H9 (cell line): ENCODE measurements at regions not wholly inside any gene's neighbourhood (a gene's known extent, or its start where the extent isn't known, plus 50 kb on each side); places are given as distances from the start of the nearest gene placed in this dataset.

Experiments used
- DNase-seq: peaks from one replicate; pipeline ENCODE4 v3.0.0-alpha.2; 2017
- H2AFZ ChIP-seq: one replicate; pipeline ENCODE4 v1.6.1; 2013; ENCODE audit warnings: mild to moderate bottlenecking, low read length, control low read depth, moderate library complexity
- H2AK5ac ChIP-seq: 2 replicates; pipeline ENCODE4 v1.6.1; 2013; ENCODE audit warnings: low read length, control low read depth, mixed read lengths; ENCODE audit not compliant: insufficient read length
- H2BK120ac ChIP-seq: one replicate; pipeline ENCODE4 v1.6.1; 2013; ENCODE audit warnings: low read depth, mild to moderate bottlenecking, low read length, control low read depth, inconsistent platforms; ENCODE audit not compliant: poor library complexity, severe bottlenecking
- H2BK12ac ChIP-seq: 2 replicates; pipeline ENCODE4 v1.6.1; 2013; ENCODE audit warnings: low read length, control low read depth, mixed read lengths, low read depth; ENCODE audit not compliant: insufficient read length
- H2BK15ac ChIP-seq: 2 replicates; pipeline ENCODE4 v1.6.1; 2013; ENCODE audit warnings: low read depth, low read length, control low read depth
- H2BK20ac ChIP-seq: one replicate; pipeline ENCODE4 v1.6.1; 2013; ENCODE audit warnings: low read depth, mild to moderate bottlenecking, low read length, control low read depth, inconsistent platforms; ENCODE audit not compliant: poor library complexity, severe bottlenecking
- H2BK5ac ChIP-seq: 2 replicates; pipeline ENCODE4 v1.6.1; 2013; ENCODE audit warnings: low read length, control low read depth, mixed read lengths; ENCODE audit not compliant: insufficient read length
- H3K14ac ChIP-seq: 2 replicates; pipeline ENCODE4 v1.6.1; 2013; ENCODE audit warnings: low read length, control low read depth; ENCODE audit not compliant: insufficient read depth
- H3K18ac ChIP-seq: 2 replicates; pipeline ENCODE4 v1.6.1; 2013; ENCODE audit warnings: low read depth, mild to moderate bottlenecking, mixed read lengths, low read length, control low read depth; ENCODE audit not compliant: insufficient read length
- H3K23ac ChIP-seq: 2 replicates; pipeline ENCODE4 v1.6.1; 2013; ENCODE audit warnings: low read length, control low read depth, mixed read lengths, low read depth; ENCODE audit not compliant: insufficient read length
- H3K23me2 ChIP-seq: 2 replicates; pipeline ENCODE4 v1.6.1; 2013; ENCODE audit warnings: low read depth, mild to moderate bottlenecking, mixed read lengths, low read length, control low read depth; ENCODE audit not compliant: insufficient read length, poor library complexity, severe bottlenecking
- H3K27ac ChIP-seq: 2 replicates; pipeline ENCODE4 v1.5.1; 2013; ENCODE audit warnings: low read length, control low read depth, mixed read lengths, low read depth; ENCODE audit not compliant: insufficient read length
- H3K27me3 ChIP-seq: 2 replicates; pipeline ENCODE4 v1.6.1; 2013; ENCODE audit warnings: low read length, control low read depth, inconsistent platforms; ENCODE audit not compliant: insufficient read depth
- H3K4ac ChIP-seq: 2 replicates; pipeline ENCODE4 v1.6.1; 2013; ENCODE audit warnings: low read depth, mild to moderate bottlenecking, control low read depth, inconsistent platforms, low read length, moderate library complexity
- H3K4me1 ChIP-seq: 2 replicates; pipeline ENCODE4 v1.6.1; 2013; ENCODE audit warnings: low read length, control low read depth, inconsistent platforms; ENCODE audit not compliant: insufficient read depth
- H3K4me2 ChIP-seq: 2 replicates; pipeline ENCODE4 v1.6.1; 2013; ENCODE audit warnings: low read length, control low read depth, mixed read lengths; ENCODE audit not compliant: insufficient read length, insufficient read depth
- H3K56ac ChIP-seq: 2 replicates; pipeline ENCODE4 v1.6.1; 2013; ENCODE audit warnings: low read depth, mild to moderate bottlenecking, mixed read lengths, low read length, control low read depth; ENCODE audit not compliant: insufficient read length
- H3K79me1 ChIP-seq: 2 replicates; pipeline ENCODE4 v1.6.1; 2013; ENCODE audit warnings: low read depth, mild to moderate bottlenecking, moderate library complexity, low read length, control low read depth, inconsistent platforms; ENCODE audit not compliant: insufficient read depth, poor library complexity, severe bottlenecking
- H3K79me2 ChIP-seq: 2 replicates; pipeline ENCODE4 v1.6.1; 2013; ENCODE audit warnings: low read length, control low read depth, inconsistent platforms; ENCODE audit not compliant: insufficient read depth
- H3K9ac ChIP-seq: 2 replicates; pipeline ENCODE4 v1.6.1; 2013; ENCODE audit warnings: low read length, control low read depth, mixed read lengths; ENCODE audit not compliant: insufficient read length; ENCODE audit errors: extremely low read depth
- H3K9me3 ChIP-seq: one replicate; pipeline ENCODE4 v1.6.1; 2013; ENCODE audit warnings: low read depth, low read length, inconsistent platforms; ENCODE audit not compliant: control insufficient read depth
- H3T11ph ChIP-seq: one replicate; pipeline ENCODE4 v1.6.1; 2013; ENCODE audit warnings: mild to moderate bottlenecking, low read length, control low read depth, inconsistent platforms
- H4K20me1 ChIP-seq: one replicate; pipeline ENCODE4 v1.6.1; 2013; ENCODE audit not compliant: control insufficient read depth, insufficient read length, insufficient read depth
- H4K5ac ChIP-seq: 2 replicates; pipeline ENCODE4 v1.6.1; 2013; ENCODE audit warnings: low read depth, mild to moderate bottlenecking, mixed read lengths, low read length, control low read depth; ENCODE audit not compliant: insufficient read length
- H4K8ac ChIP-seq: replicated peaks from 2 replicates; pipeline ENCODE4 v1.6.1; 2013; ENCODE audit warnings: low read length, control low read depth, mixed read lengths, low read depth; ENCODE audit not compliant: insufficient read length
- H4K91ac ChIP-seq: 2 replicates; pipeline ENCODE4 v1.6.1; 2013; ENCODE audit warnings: low read depth, mild to moderate bottlenecking, moderate library complexity, mixed read lengths, low read length, control low read depth; ENCODE audit not compliant: insufficient read length
- H3K27ac Mint-ChIP-seq, 3 experiments: 2 replicates in 2 of 3; 3 replicates in 1 of 3; pipeline ENCODE4 v1.8.0; 2020 to 2021; ENCODE audit warnings: mixed read lengths in 3 of 3, mild to moderate bottlenecking in 1 of 3, moderate library complexity in 1 of 3
- H3K27me3 Mint-ChIP-seq: 2 replicates; pipeline ENCODE4 v1.8.0; 2021; ENCODE audit warnings: low read depth, mild to moderate bottlenecking, moderate library complexity, mixed read lengths
- H3K36me3 Mint-ChIP-seq, 3 experiments: 2 replicates in 2 of 3; 3 replicates in 1 of 3; pipeline ENCODE4 v1.8.0; 2020 to 2021; ENCODE audit warnings: low read depth in 3 of 3, mixed read lengths in 3 of 3; ENCODE audit not compliant: insufficient read depth in 1 of 3
- H3K4me1 Mint-ChIP-seq, 2 experiments: 2 replicates each; pipeline ENCODE4 v1.8.0; 2020; ENCODE audit warnings: mixed read lengths in 2 of 2
- H3K4me3 Mint-ChIP-seq, 2 experiments: 2 replicates in 1 of 2; 3 replicates in 1 of 2; pipeline ENCODE4 v1.8.0; 2020 to 2021; ENCODE audit warnings: mild to moderate bottlenecking in 2 of 2, mixed read lengths in 2 of 2, moderate library complexity in 1 of 2
- H3K9me3 Mint-ChIP-seq, 2 experiments: 2 replicates in 1 of 2; 3 replicates in 1 of 2; pipeline ENCODE4 v1.8.0; 2020; ENCODE audit warnings: mild to moderate bottlenecking in 2 of 2, mixed read lengths in 2 of 2, moderate library complexity in 1 of 2
- WGBS: extraction: QIAGEN DNeasy Blood & Tissue Kit; methylation state at CpG from one replicate; pipeline ENCODE4 v1.1.7; 2013; ENCODE audit warnings: missing lambda C conversion rate, low lambda C conversion rate, mixed read lengths; ENCODE audit not compliant: insufficient read length; ENCODE audit errors: extremely low coverage; 5-methylcytosine and 5-hydroxymethylcytosine counted together
- TF ChIP-seq, protein P1 (sequence below): fragments of 200-600 bp; sonication (generic); conservative IDR thresholded peaks from 3 replicates; pipeline ENCODE4 v1.8.0; 2021; ENCODE audit warnings: antibody characterized with exemption, mild to moderate bottlenecking

DNA sequence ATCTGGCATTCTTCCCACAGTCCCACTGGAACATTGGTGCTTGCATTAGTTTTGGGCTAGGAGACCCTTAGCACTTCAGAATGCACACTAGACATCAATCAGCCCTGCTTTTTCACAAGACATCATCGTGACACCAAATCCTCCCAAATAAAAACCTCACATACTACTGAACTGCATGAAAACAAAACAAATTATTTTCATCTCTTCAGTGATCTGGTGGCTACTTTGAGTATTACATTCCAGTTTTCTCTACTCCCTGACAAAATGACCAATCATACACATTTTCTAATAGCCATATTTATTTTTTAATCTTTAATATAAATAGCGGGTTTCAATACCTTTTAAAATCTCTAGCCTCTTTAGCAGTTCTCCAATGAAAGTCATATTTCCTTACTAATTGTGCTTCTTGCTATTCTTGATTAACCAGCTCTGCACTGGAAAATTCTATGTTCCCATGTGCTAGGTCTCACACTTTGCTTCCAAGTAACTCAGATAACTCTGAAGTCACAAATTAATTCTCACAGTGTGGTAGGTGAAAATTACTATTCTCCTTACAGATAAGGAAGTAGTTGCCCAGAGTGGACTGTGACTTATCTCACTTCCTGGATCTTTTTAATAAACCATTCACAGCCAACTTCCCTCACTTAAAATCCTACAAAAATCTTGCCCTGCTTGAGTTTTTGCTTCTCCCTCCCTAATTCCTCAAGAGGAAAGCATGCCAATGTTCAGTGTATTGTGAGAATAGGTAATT, 82.5 kb upstream of the EPB41L3 start:
- Histone ChIP-seq H2BK120ac (no peak overlapping the region), H3K9ac (no peak overlapping the region), H3K18ac (no peak overlapping the region), H4K8ac (no peak overlapping the region), H2AFZ (no peak overlapping the region), H3K56ac (no peak overlapping the region), H4K5ac (no peak overlapping the region), H4K91ac (no peak overlapping the region), H3K4ac (no peak overlapping the region), H2BK15ac (no peak overlapping the region), H3K9me3 (no peaks in the 10 kb centered on the region), H3T11ph (no peak overlapping the region), H2BK5ac (no peak overlapping the region), H3K4me2 (no peak overlapping the region), H3K27ac (no peak overlapping the region), H2AK5ac (no peak overlapping the region), H3K79me1 (no peaks in the 10 kb centered on the region), H3K23me2 (peaks cover 24% of the 10 kb centered on the region), H4K20me1 (no peaks in the 10 kb centered on the region), H3K79me2 (no peaks in the 10 kb centered on the region), H3K27me3 (peaks cover 25% of the 10 kb centered on the region; the same call in 1 of the 2 replicates), H2BK20ac (no peak overlapping the region), H3K23ac (no peak overlapping the region), H2BK12ac (no peak overlapping the region), H3K4me1 (peaks cover 7% of the 10 kb centered on the region; the same call in 1 of the 2 replicates), H3K14ac (no peak overlapping the region)
- Mint-ChIP-seq H3K4me1 (peaks cover 11 to 14% of the 10 kb centered on the region in 2 experiments), H3K27ac (no peak overlapping the region), H3K27me3 (peaks cover 30% of the 10 kb centered on the region), H3K9me3 (no peaks in the 10 kb centered on the region; a peak in 1 of 5 replicates), H3K4me3 (no peak overlapping the region), H3K36me3 (no peaks in the 10 kb centered on the region; a peak in 1 of 7 replicates)
- TF ChIP-seq, protein P1, sequence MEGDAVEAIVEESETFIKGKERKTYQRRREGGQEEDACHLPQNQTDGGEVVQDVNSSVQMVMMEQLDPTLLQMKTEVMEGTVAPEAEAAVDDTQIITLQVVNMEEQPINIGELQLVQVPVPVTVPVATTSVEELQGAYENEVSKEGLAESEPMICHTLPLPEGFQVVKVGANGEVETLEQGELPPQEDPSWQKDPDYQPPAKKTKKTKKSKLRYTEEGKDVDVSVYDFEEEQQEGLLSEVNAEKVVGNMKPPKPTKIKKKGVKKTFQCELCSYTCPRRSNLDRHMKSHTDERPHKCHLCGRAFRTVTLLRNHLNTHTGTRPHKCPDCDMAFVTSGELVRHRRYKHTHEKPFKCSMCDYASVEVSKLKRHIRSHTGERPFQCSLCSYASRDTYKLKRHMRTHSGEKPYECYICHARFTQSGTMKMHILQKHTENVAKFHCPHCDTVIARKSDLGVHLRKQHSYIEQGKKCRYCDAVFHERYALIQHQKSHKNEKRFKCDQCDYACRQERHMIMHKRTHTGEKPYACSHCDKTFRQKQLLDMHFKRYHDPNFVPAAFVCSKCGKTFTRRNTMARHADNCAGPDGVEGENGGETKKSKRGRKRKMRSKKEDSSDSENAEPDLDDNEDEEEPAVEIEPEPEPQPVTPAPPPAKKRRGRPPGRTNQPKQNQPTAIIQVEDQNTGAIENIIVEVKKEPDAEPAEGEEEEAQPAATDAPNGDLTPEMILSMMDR = no peak
- DNase-seq = no peak
- 100% methylated on average over 1 of the region's 2 CpGs for WGBS
